ENCODE measurements at regions not wholly inside any gene's neighbourhood (a gene's known extent, or its start where the extent isn't known, plus 50 kb on each side); places are given as distances from the start of the nearest gene placed in this dataset.

- Histone ChIP-seq H3K9me3 (ENCODE audit: low read depth) (no peaks in the 10 kb centered on the region), H3K27me3 (no peaks in the 10 kb centered on the region), H3K79me2 (no peaks in the 10 kb centered on the region), H4K20me1 (ENCODE audit: insufficient read depth, poor library complexity, severe bottlenecking) (no peaks in the 10 kb centered on the region), H2AFZ (no peak overlapping the region), H3K4me1 (ENCODE audit: insufficient read depth) (no peaks in the 10 kb centered on the region), H3K27ac (no peak overlapping the region), H3K9me2 (replicated peaks; ENCODE audit: insufficient read depth) (no peaks in the 10 kb centered on the region), H3K4me3 (no peak overlapping the region), H3K36me3 (replicated peaks; ENCODE audit: insufficient read depth, low read depth) (no peaks in the 10 kb centered on the region), H3K4me2 (no peak overlapping the region)
- no peak for DNase-seq (ENCODE audit: low spot score)
- 69% methylated on average over 2 of the region's 2 CpGs for WGBS (ENCODE audit: low lambda C conversion rate, missing lambda C conversion rate)
- TF ChIP-seq EZH2 (IDR thresholded peaks at IDR 0.05; ENCODE audit: borderline replicate concordance): no peak
- TF ChIP-seq EZH2phosphoT487 (IDR thresholded peaks at IDR 0.05; ENCODE audit: low read depth, severe bottlenecking, unreplicated experiment): no peak
- TF ChIP-seq CTCF (IDR thresholded peaks at IDR 0.05; ENCODE audit: poor library complexity): no peak
Measured at GRCh38 chr2:220393711-220394110, 766.3 kb downstream of the SLC4A3 start.

GRCh38 chr2:220394433-220394832 is 767.0 kb downstream of the SLC4A3 start:
- no peak overlapping the region for H2AFZ ChIP-seq
- H3K79me2 ChIP-seq: no peaks in the 10 kb centered on the region
- no peak overlapping the region for H3K4me3 ChIP-seq
- no peaks in the 10 kb centered on the region for H3K9me3 ChIP-seq (ENCODE audit: low read depth)
- TF ChIP-seq EZH2 (IDR thresholded peaks at IDR 0.05; ENCODE audit: borderline replicate concordance) (no peak), EZH2phosphoT487 (IDR thresholded peaks at IDR 0.05; ENCODE audit: low read depth, severe bottlenecking, unreplicated experiment) (no peak), CTCF (IDR thresholded peaks at IDR 0.05; ENCODE audit: poor library complexity) (no peak)
- no peaks in the 10 kb centered on the region for H4K20me1 ChIP-seq (ENCODE audit: insufficient read depth, poor library complexity, severe bottlenecking)
- no peaks in the 10 kb centered on the region for H3K27me3 ChIP-seq
- H3K9me2 ChIP-seq (replicated peaks; ENCODE audit: insufficient read depth): no peaks in the 10 kb centered on the region
- DNase-seq (ENCODE audit: low spot score): peak; percentile 41
- H3K27ac ChIP-seq: no peak overlapping the region
- H3K4me1 ChIP-seq (ENCODE audit: insufficient read depth): no peaks in the 10 kb centered on the region
- no peaks in the 10 kb centered on the region for H3K36me3 ChIP-seq (replicated peaks; ENCODE audit: insufficient read depth, low read depth)
- no peak overlapping the region for H3K4me2 ChIP-seq

- no peak for DNase-seq (ENCODE audit: low spot score)
- H4K20me1 ChIP-seq (ENCODE audit: insufficient read depth, poor library complexity, severe bottlenecking): no peaks in the 10 kb centered on the region
- H3K27ac ChIP-seq: no peak overlapping the region
- no peaks in the 10 kb centered on the region for H3K9me2 ChIP-seq (replicated peaks; ENCODE audit: insufficient read depth)
- no peaks in the 10 kb centered on the region for H3K36me3 ChIP-seq (replicated peaks; ENCODE audit: insufficient read depth, low read depth)
- no peak overlapping the region for H2AFZ ChIP-seq
- TF ChIP-seq CTCF (IDR thresholded peaks at IDR 0.05; ENCODE audit: poor library complexity) (no peak), EZH2phosphoT487 (IDR thresholded peaks at IDR 0.05; ENCODE audit: low read depth, severe bottlenecking, unreplicated experiment) (no peak), EZH2 (IDR thresholded peaks at IDR 0.05; ENCODE audit: borderline replicate concordance) (no peak)
- H3K4me1 ChIP-seq (ENCODE audit: insufficient read depth): no peaks in the 10 kb centered on the region
- no peak overlapping the region for H3K4me3 ChIP-seq
- WGBS (ENCODE audit: low lambda C conversion rate, missing lambda C conversion rate): 79% methylated on average over 4 of the region's 4 CpGs
- no peaks in the 10 kb centered on the region for H3K27me3 ChIP-seq
- no peaks in the 10 kb centered on the region for H3K9me3 ChIP-seq (ENCODE audit: low read depth)
- no peak overlapping the region for H3K4me2 ChIP-seq
- H3K79me2 ChIP-seq: no peaks in the 10 kb centered on the region
Measured at GRCh38 chr2:220396287-220396686, 768.9 kb downstream of the SLC4A3 start.

GRCh38 chr2:220410296-220410695 is 782.9 kb downstream of the SLC4A3 start:
- no peaks in the 10 kb centered on the region for H3K36me3 ChIP-seq (replicated peaks; ENCODE audit: insufficient read depth, low read depth)

More at GRCh38 chr2:220410296-220410695, 782.9 kb downstream of the SLC4A3 start:
- WGBS (ENCODE audit: low lambda C conversion rate, missing lambda C conversion rate): 92% methylated on average over 1 of the region's 1 CpG
- H3K27me3 ChIP-seq: no peaks in the 10 kb centered on the region
- no peak overlapping the region for H3K4me3 ChIP-seq
- no peaks in the 10 kb centered on the region for H3K79me2 ChIP-seq
- H2AFZ ChIP-seq: no peak overlapping the region
- no peak for DNase-seq (ENCODE audit: low spot score)
- H4K20me1 ChIP-seq (ENCODE audit: insufficient read depth, poor library complexity, severe bottlenecking): no peaks in the 10 kb centered on the region
- no peaks in the 10 kb centered on the region for H3K4me1 ChIP-seq (ENCODE audit: insufficient read depth)
- no peaks in the 10 kb centered on the region for H3K9me2 ChIP-seq (replicated peaks; ENCODE audit: insufficient read depth)
- no peak overlapping the region for H3K4me2 ChIP-seq
- TF ChIP-seq EZH2phosphoT487 (IDR thresholded peaks at IDR 0.05; ENCODE audit: low read depth, severe bottlenecking, unreplicated experiment) (no peak), EZH2 (IDR thresholded peaks at IDR 0.05; ENCODE audit: borderline replicate concordance) (no peak)
- no peaks in the 10 kb centered on the region for H3K9me3 ChIP-seq (ENCODE audit: low read depth)
- no peak overlapping the region for H3K27ac ChIP-seq

Measured in hepatocyte (in vitro differentiated cells).